Subcutaneous abdominal adipose tissue (tissue), 5 donors: ENCODE measurements at regions not wholly inside any gene's neighbourhood (a gene's known extent, or its start where the extent isn't known, plus 50 kb on each side); places are given as distances from the start of the nearest gene placed in this dataset.

ENCODE experiments used
- H3K27ac ChIP-seq: one replicate; pipeline ENCODE4 v1.7.0; 2013; ENCODE audit warnings: low read depth, mild to moderate bottlenecking, inconsistent platforms, low read length, moderate library complexity
- H3K27me3 ChIP-seq, 5 donors: one replicate each; pipeline ENCODE4 v1.7.0; 2013; ENCODE audit warnings: low read length in 5 of 5, inconsistent platforms in 1 of 5; ENCODE audit not compliant: control insufficient read depth in 5 of 5, insufficient read depth in 4 of 5
- H3K36me3 ChIP-seq, 5 donors: one replicate each; pipeline ENCODE4 v1.7.0; 2013; ENCODE audit warnings: low read length in 5 of 5; ENCODE audit not compliant: control insufficient read depth in 5 of 5, insufficient read depth in 5 of 5
- H3K4me1 ChIP-seq, 5 donors: one replicate each; pipeline ENCODE4 v1.7.0; 2013; ENCODE audit warnings: low read length in 5 of 5, mild to moderate bottlenecking in 3 of 5, moderate library complexity in 1 of 5; ENCODE audit not compliant: control insufficient read depth in 5 of 5, insufficient read depth in 5 of 5
- H3K4me3 ChIP-seq, 5 donors: one replicate each; pipeline ENCODE4 v1.7.0; 2013; ENCODE audit warnings: low read length in 5 of 5, low read depth in 1 of 5
- H3K9ac ChIP-seq, 5 donors: one replicate each; pipeline ENCODE4 v1.7.0; 2013; ENCODE audit warnings: low read length in 5 of 5, mild to moderate bottlenecking in 4 of 5, moderate library complexity in 3 of 5
- H3K9me3 ChIP-seq, 5 donors: one replicate each; pipeline ENCODE4 v1.7.0; 2013; ENCODE audit warnings: low read length in 5 of 5; ENCODE audit not compliant: control insufficient read depth in 5 of 5
- donor health status: healthy.
- donor health status: healthy.
- donor health status: healthy.
- donor health status: healthy.
- donor health status: healthy.

- Histone ChIP-seq H3K4me1 (peaks cover 0 to 7% (median 0%) of the 10 kb centered on the region in 5 donors), H3K36me3 (no peaks in the 10 kb centered on the region), H3K27ac (no peak overlapping the region), H3K9me3 (peaks cover 0 to 9% (median 0%) of the 10 kb centered on the region in 5 donors), H3K9ac (no peak overlapping the region), H3K27me3 (no peaks in the 10 kb centered on the region), H3K4me3 (no peak overlapping the region)
Measured at GRCh38 chr17:77020973-77021372, 119.8 kb upstream of the SEC14L1 start.

- peaks cover 0 to 16% (median 7%) of the 10 kb centered on the region in 5 donors for H3K9me3 ChIP-seq
- H3K27ac ChIP-seq = no peak overlapping the region
- no peaks in the 10 kb centered on the region for H3K36me3 ChIP-seq
- no peak overlapping the region for H3K9ac ChIP-seq
- peaks cover 0 to 7% (median 4%) of the 10 kb centered on the region in 5 donors for H3K4me1 ChIP-seq
- no peak overlapping the region for H3K4me3 ChIP-seq
- no peaks in the 10 kb centered on the region for H3K27me3 ChIP-seq
Measured at GRCh38 chr17:77022766-77023165, 118.0 kb upstream of the SEC14L1 start.

- H3K9ac ChIP-seq = no peak overlapping the region
- peaks cover 0 to 19% (median 7%) of the 10 kb centered on the region in 5 donors for H3K9me3 ChIP-seq
- H3K4me1 ChIP-seq = peaks cover 0 to 13% (median 7%) of the 10 kb centered on the region in 5 donors
- no peak overlapping the region for H3K27ac ChIP-seq
- no peak overlapping the region for H3K4me3 ChIP-seq
- no peaks in the 10 kb centered on the region for H3K36me3 ChIP-seq
- H3K27me3 ChIP-seq = no peaks in the 10 kb centered on the region
Measured at GRCh38 chr17:77025781-77026180, 115.0 kb upstream of the SEC14L1 start.

GRCh38 chr17:77027271-77027889, 113.4 kb upstream of the SEC14L1 start:
- H3K4me3 ChIP-seq = no peak overlapping the region
- peaks cover 0 to 13% (median 7%) of the 10 kb centered on the region in 5 donors for H3K4me1 ChIP-seq
- no peaks in the 10 kb centered on the region for H3K27me3 ChIP-seq

GRCh38 chr17:77028900-77029299, 111.9 kb upstream of the SEC14L1 start:
- H3K9me3 ChIP-seq = peaks cover 3 to 23% (median 19%) of the 10 kb centered on the region in 5 donors
- no peak overlapping the region for H3K27ac ChIP-seq
- H3K4me3 ChIP-seq = no peak overlapping the region
- peaks cover 0 to 13% (median 7%) of the 10 kb centered on the region in 5 donors for H3K4me1 ChIP-seq
- no peak overlapping the region for H3K9ac ChIP-seq
- no peaks in the 10 kb centered on the region for H3K36me3 ChIP-seq
- peaks cover 0 to 4% (median 0%) of the 10 kb centered on the region in 5 donors for H3K27me3 ChIP-seq

More at GRCh38 chr17:77027271-77027889, 113.4 kb upstream of the SEC14L1 start:
- no peaks in the 10 kb centered on the region for H3K36me3 ChIP-seq
- peaks cover 3 to 25% (median 19%) of the 10 kb centered on the region in 5 donors for H3K9me3 ChIP-seq
- H3K27ac ChIP-seq = no peak overlapping the region
- H3K9ac ChIP-seq = no peak overlapping the region

GRCh38 chr17:77032929-77033328, 107.8 kb upstream of the SEC14L1 start:
- Histone ChIP-seq H3K4me1 (peaks cover 0 to 7% (median 0%) of the 10 kb centered on the region in 5 donors), H3K27ac (no peak overlapping the region), H3K27me3 (peaks cover 15 to 26% (median 21%) of the 10 kb centered on the region in 5 donors), H3K4me3 (no peak overlapping the region), H3K9me3 (peaks cover 3 to 14% (median 12%) of the 10 kb centered on the region in 5 donors), H3K36me3 (no peaks in the 10 kb centered on the region), H3K9ac (no peak overlapping the region)

- Histone ChIP-seq H3K36me3 (no peaks in the 10 kb centered on the region), H3K4me3 (no peak overlapping the region), H3K4me1 (no peaks in the 10 kb centered on the region), H3K9me3 (peaks cover 3 to 14% (median 12%) of the 10 kb centered on the region in 5 donors), H3K9ac (no peak overlapping the region), H3K27me3 (peaks cover 16 to 27% (median 21%) of the 10 kb centered on the region in 5 donors), H3K27ac (no peak overlapping the region)
Measured at GRCh38 chr17:77033892-77034404, 106.8 kb upstream of the SEC14L1 start.

- no peak overlapping the region for H3K9ac ChIP-seq
- no peaks in the 10 kb centered on the region for H3K36me3 ChIP-seq
- peaks cover 16 to 27% (median 21%) of the 10 kb centered on the region in 5 donors for H3K27me3 ChIP-seq
- H3K4me1 ChIP-seq = no peaks in the 10 kb centered on the region
- no peak overlapping the region for H3K4me3 ChIP-seq
- peaks cover 3 to 14% (median 12%) of the 10 kb centered on the region in 5 donors for H3K9me3 ChIP-seq
- H3K27ac ChIP-seq = no peak overlapping the region
Measured at GRCh38 chr17:77034677-77035424, 105.9 kb upstream of the SEC14L1 start.

GRCh38 chr17:77035526-77035925, 105.2 kb upstream of the SEC14L1 start:
- H3K27me3 ChIP-seq = peaks cover 16 to 27% (median 21%) of the 10 kb centered on the region in 5 donors

More at GRCh38 chr17:77035526-77035925, 105.2 kb upstream of the SEC14L1 start:
- no peaks in the 10 kb centered on the region for H3K36me3 ChIP-seq
- peaks cover 3 to 14% (median 12%) of the 10 kb centered on the region in 5 donors for H3K9me3 ChIP-seq
- no peak overlapping the region for H3K27ac ChIP-seq
- H3K9ac ChIP-seq = no peak overlapping the region
- H3K4me1 ChIP-seq = no peaks in the 10 kb centered on the region
- H3K4me3 ChIP-seq = no peak overlapping the region
